Neural cell (in vitro differentiated cells): ENCODE measurements at regions not wholly inside any gene's neighbourhood (a gene's known extent, or its start where the extent isn't known, plus 50 kb on each side); places are given as distances from the start of the nearest gene placed in this dataset.

Experiments used
- EZH2 ChIP-seq: fragments of 200-600, 300-800 bp; shearing (Covaris generic), sonication (generic); IDR thresholded peaks from 2 replicates; pipeline ENCODE4 v1.6.1; 2014; ENCODE audit warnings: antibody characterized with exemption, low read length, borderline replicate concordance, mild to moderate bottlenecking; ENCODE audit not compliant: insufficient read depth, poor library complexity, severe bottlenecking
- RAD21 ChIP-seq: fragments of 450-650 bp; conservative IDR thresholded peaks from 2 replicates; pipeline ENCODE4 v1.6.1; 2014; ENCODE audit warnings: antibody characterized with exemption, mild to moderate bottlenecking, moderate library complexity
- SMC3 ChIP-seq: fragments of 450-650 bp; conservative IDR thresholded peaks from 2 replicates; pipeline ENCODE4 v1.6.1; 2014; ENCODE audit warnings: antibody characterized with exemption, mild to moderate bottlenecking, moderate library complexity; ENCODE audit not compliant: poor library complexity
- TF ChIP-seq, protein P1 (sequence below): fragments of 450-650 bp; IDR thresholded peaks from 2 replicates; pipeline ENCODE4 v1.5.1; 2014; ENCODE audit warnings: antibody characterized with exemption, mild to moderate bottlenecking, moderate library complexity; ENCODE audit not compliant: poor library complexity, severe bottlenecking

DNA sequence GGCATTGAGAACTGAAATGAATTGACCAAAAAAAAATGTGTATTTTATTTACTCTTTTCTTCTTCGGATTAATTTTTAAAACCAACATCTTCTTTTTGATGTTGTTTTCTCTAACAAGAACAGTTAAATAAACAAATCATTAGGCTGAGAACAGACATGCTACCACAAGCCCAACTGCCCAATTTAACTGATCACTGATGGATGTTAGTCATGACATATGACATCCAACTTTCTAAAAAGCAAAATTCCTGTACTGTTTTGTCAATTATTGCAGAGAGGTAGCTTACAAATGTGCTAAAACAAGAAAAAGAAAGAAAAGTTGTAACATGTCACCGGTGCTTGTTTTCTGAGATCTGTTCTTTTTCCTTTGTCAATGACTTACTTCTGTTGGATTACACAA is 232.1 kb downstream of the C11orf87 start:
- TF ChIP-seq, protein P1, sequence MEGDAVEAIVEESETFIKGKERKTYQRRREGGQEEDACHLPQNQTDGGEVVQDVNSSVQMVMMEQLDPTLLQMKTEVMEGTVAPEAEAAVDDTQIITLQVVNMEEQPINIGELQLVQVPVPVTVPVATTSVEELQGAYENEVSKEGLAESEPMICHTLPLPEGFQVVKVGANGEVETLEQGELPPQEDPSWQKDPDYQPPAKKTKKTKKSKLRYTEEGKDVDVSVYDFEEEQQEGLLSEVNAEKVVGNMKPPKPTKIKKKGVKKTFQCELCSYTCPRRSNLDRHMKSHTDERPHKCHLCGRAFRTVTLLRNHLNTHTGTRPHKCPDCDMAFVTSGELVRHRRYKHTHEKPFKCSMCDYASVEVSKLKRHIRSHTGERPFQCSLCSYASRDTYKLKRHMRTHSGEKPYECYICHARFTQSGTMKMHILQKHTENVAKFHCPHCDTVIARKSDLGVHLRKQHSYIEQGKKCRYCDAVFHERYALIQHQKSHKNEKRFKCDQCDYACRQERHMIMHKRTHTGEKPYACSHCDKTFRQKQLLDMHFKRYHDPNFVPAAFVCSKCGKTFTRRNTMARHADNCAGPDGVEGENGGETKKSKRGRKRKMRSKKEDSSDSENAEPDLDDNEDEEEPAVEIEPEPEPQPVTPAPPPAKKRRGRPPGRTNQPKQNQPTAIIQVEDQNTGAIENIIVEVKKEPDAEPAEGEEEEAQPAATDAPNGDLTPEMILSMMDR = no peak
- TF ChIP-seq RAD21 (no peak), SMC3 (no peak), EZH2 (no peak)
